Astrocyte of the spinal cord (primary cell): ENCODE measurements at regions not wholly inside any gene's neighbourhood (a gene's known extent, or its start where the extent isn't known, plus 50 kb on each side); places are given as distances from the start of the nearest gene placed in this dataset.

Experiments
- DNase-seq: peaks from one replicate; pipeline ENCODE4 v3.0.0; 2011; ENCODE audit warnings: low read depth, low spot score
- H3K4me3 ChIP-seq: 2 replicates; pipeline ENCODE4 v1.5.1; 2011; ENCODE audit warnings: low read depth, mild to moderate bottlenecking, low read length, moderate library complexity
- in situ Hi-C: cut with HindIII; loops from 2 replicates; pipeline ENCODE4 v1.10.0; 2017; ENCODE audit warnings: low sequenced_read_pairs
- TF ChIP-seq, protein P1 (sequence below): IDR thresholded peaks from 2 replicates; pipeline ENCODE4 v1.5.1; 2012; ENCODE audit warnings: low read depth, mild to moderate bottlenecking, low read length, inconsistent platforms

GRCh38 chr1:239322369-239322768 is 64.0 kb upstream of the CHRM3 start:
- TF ChIP-seq, protein P1, sequence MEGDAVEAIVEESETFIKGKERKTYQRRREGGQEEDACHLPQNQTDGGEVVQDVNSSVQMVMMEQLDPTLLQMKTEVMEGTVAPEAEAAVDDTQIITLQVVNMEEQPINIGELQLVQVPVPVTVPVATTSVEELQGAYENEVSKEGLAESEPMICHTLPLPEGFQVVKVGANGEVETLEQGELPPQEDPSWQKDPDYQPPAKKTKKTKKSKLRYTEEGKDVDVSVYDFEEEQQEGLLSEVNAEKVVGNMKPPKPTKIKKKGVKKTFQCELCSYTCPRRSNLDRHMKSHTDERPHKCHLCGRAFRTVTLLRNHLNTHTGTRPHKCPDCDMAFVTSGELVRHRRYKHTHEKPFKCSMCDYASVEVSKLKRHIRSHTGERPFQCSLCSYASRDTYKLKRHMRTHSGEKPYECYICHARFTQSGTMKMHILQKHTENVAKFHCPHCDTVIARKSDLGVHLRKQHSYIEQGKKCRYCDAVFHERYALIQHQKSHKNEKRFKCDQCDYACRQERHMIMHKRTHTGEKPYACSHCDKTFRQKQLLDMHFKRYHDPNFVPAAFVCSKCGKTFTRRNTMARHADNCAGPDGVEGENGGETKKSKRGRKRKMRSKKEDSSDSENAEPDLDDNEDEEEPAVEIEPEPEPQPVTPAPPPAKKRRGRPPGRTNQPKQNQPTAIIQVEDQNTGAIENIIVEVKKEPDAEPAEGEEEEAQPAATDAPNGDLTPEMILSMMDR, result no peak
- no peak overlapping the region for H3K4me3 ChIP-seq
- in situ Hi-C loops, result no loop called here
- no peak for DNase-seq

DNA sequence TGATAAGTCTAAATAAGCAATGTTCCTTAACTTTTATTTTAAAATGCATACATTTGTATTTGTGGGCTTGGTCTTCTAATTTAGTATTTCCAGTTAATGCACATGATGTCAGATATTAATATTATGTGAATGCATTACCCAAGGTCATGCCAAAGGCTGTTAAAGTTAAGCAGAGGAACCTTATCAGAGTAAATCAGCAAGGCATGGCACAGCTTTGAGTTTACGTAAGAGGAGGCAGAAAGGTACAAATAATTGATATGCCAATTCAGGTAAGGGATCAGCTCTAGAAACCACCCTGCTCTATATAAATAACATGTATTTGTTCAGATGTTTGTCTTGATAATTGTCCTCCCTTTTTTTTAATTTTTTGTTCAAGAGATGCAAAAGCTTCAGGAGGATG is 64.5 kb upstream of the CHRM3 start:
- DNase-seq, result no peak
- no peak overlapping the region for H3K4me3 ChIP-seq
- in situ Hi-C loops, result no loop called here
- TF ChIP-seq, protein P1, result no peak

- no peak overlapping the region for H3K4me3 ChIP-seq
- in situ Hi-C loops, result no loop called here
- DNase-seq, result no peak
- TF ChIP-seq, protein P1, result no peak
These were observed 68.4 kb upstream of the CHRM3 start for GRCh38 chr1:239317948-239318347.

DNA sequence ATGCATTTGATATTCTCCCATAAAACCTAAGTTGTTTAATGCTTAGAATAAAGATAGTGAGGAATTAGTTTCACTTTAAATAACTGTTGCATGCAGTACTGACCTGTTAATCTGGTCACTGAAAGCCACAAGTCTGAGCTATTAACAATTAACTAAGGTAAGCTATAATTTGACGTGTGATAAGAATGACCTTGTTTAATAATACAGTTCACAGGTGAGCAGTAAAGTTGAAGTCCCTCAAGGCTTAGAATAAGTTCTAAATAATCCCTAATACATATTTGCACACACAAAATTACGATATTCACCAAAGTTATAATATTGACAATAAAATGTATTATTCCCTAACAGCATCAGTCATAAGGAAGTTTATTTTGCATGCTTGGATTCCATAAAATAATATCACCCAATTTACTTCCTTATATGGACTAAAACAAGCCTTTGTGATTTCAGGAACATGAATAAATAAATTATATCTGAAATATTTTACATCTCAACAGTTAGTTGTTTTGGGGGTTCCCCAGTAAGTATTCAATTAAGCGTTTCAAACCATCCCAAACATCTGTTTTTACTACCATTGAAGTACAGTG is 70.6 kb upstream of the CHRM3 start:
- TF ChIP-seq, protein P1, result no peak
- in situ Hi-C loops, result no loop called here
- DNase-seq, result no peak
- H3K4me3 ChIP-seq, result no peak overlapping the region

- H3K4me3 ChIP-seq, result no peak overlapping the region
- TF ChIP-seq, protein P1, result no peak
- DNase-seq, result no peak
- in situ Hi-C loops, result no loop called here
These were observed 75.0 kb upstream of the CHRM3 start for GRCh38 chr1:239311331-239311730.

GRCh38 chr1:239308701-239309333 is 77.6 kb upstream of the CHRM3 start:
- peak; percentile 2 for DNase-seq
- in situ Hi-C loops, result no loop called here
- TF ChIP-seq, protein P1, result peak; percentile 54
- H3K4me3 ChIP-seq, result no peak overlapping the region

DNA sequence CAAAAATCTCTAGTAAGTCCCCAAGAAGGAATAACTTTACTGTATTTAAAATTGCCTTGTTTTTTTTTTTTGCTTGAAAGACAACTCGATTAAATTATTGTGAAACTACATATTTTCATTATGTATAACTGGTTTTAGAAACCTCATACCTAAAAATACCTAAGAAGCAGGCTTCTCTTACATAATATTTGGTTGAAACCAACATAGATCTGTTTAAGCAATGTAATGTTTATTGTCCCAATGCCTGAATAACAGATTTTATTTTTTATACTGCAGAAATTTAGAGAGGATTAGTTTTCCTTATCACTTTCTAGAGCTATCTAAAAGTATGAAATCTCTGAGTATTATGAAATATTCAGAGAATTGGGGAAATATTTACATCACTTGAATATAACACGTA is 78.5 kb upstream of the CHRM3 start:
- TF ChIP-seq, protein P1, result no peak
- no peak overlapping the region for H3K4me3 ChIP-seq
- no peak for DNase-seq
- in situ Hi-C loops, result no loop called here
